ENCODE measurements at regions not wholly inside any gene's neighbourhood (a gene's known extent, or its start where the extent isn't known, plus 50 kb on each side); places are given as distances from the start of the nearest gene placed in this dataset.
A peak's percentile ranks its signal among the peaks of the same experiment; 100 is the strongest.

GRCh38 chr1:147084273-147085096 lies 87.8 kb downstream of the PRKAB2 start:
- TF ChIP-seq CTCF (IDR thresholded peaks at IDR 0.05; ENCODE audit: low read depth, low read length), result no peak
- peak; percentile 8 for DNase-seq (ENCODE audit: extremely low read depth, low read depth)

GRCh38 chr1:147083919-147084272 lies 88.4 kb downstream of the PRKAB2 start:
- TF ChIP-seq CTCF (IDR thresholded peaks at IDR 0.05; ENCODE audit: low read depth, low read length), result no peak
- DNase-seq (ENCODE audit: extremely low read depth, low read depth), result no peak

GRCh38 chr1:147080671-147081394 lies 91.4 kb downstream of the PRKAB2 start:
- TF ChIP-seq CTCF (IDR thresholded peaks at IDR 0.05; ENCODE audit: low read depth, low read length), result no peak
- no peak for DNase-seq (ENCODE audit: extremely low read depth, low read depth)

GRCh38 chr1:147080006-147080661 lies 92.1 kb downstream of the PRKAB2 start:
- TF ChIP-seq CTCF (IDR thresholded peaks at IDR 0.05; ENCODE audit: low read depth, low read length), result no peak
- DNase-seq (ENCODE audit: extremely low read depth, low read depth), result no peak

- DNase-seq (ENCODE audit: extremely low read depth, low read depth), result no peak
- no peak for TF ChIP-seq CTCF (IDR thresholded peaks at IDR 0.05; ENCODE audit: low read depth, low read length)
Measured at GRCh38 chr1:147079400-147080005, 92.8 kb downstream of the PRKAB2 start.

- TF ChIP-seq CTCF (IDR thresholded peaks at IDR 0.05; ENCODE audit: low read depth, low read length), result no peak
- DNase-seq (ENCODE audit: extremely low read depth, low read depth), result no peak
Measured at GRCh38 chr1:147078606-147079399, 93.5 kb downstream of the PRKAB2 start.

Measured in AG09319 (cell line).